GM12875 (cell line): ENCODE measurements at regions not wholly inside any gene's neighbourhood (a gene's known extent, or its start where the extent isn't known, plus 50 kb on each side); places are given as distances from the start of the nearest gene placed in this dataset.

Experiments used
- H3K4me3 ChIP-seq: one replicate; pipeline ENCODE4 v1.5.1; 2011; ENCODE audit warnings: low read depth, low read length, control low read depth
- TF ChIP-seq, protein P1 (sequence below): IDR thresholded peaks from 2 replicates; pipeline ENCODE4 v1.5.1; 2011; ENCODE audit warnings: low read depth, mild to moderate bottlenecking, control low read depth, inconsistent platforms, low read length, moderate library complexity, borderline replicate concordance; ENCODE audit not compliant: insufficient read depth

DNA sequence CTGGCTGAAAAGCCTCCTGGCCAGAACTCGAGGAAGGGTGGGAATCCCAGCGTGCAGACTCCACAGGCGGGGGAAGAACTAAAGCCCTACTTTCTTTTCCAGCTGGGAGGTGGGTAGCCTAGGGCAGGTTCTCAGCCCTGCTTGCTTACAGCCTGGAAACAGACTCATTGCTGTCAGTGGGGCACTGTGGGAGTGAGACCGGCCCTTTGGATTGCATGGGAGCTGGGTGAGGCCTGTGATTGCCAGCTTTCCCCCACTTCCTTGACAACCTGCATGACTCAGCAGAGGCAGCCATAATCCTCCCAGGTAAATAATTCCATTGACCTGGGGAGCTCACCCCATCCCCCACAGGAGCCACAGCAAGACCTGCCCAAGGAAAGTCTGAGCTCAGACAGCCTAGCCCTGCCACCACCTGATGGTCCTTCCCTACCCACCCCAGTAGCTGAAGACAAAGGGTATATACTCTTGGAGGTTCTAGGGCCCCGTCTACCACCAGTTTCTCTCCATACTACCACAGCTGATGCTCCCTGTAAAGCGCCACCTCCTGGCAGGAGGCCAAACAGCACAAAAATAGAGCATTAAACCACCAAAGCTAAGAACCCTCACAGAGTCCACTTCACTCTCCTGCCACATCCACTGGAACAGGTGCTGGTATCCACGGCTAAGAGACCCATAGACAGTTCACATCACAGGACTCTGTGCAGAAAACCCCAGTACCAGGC is 294.1 kb downstream of the SEC23A start:
- TF ChIP-seq, protein P1, sequence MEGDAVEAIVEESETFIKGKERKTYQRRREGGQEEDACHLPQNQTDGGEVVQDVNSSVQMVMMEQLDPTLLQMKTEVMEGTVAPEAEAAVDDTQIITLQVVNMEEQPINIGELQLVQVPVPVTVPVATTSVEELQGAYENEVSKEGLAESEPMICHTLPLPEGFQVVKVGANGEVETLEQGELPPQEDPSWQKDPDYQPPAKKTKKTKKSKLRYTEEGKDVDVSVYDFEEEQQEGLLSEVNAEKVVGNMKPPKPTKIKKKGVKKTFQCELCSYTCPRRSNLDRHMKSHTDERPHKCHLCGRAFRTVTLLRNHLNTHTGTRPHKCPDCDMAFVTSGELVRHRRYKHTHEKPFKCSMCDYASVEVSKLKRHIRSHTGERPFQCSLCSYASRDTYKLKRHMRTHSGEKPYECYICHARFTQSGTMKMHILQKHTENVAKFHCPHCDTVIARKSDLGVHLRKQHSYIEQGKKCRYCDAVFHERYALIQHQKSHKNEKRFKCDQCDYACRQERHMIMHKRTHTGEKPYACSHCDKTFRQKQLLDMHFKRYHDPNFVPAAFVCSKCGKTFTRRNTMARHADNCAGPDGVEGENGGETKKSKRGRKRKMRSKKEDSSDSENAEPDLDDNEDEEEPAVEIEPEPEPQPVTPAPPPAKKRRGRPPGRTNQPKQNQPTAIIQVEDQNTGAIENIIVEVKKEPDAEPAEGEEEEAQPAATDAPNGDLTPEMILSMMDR: no peak
- no peak overlapping the region for H3K4me3 ChIP-seq

DNA sequence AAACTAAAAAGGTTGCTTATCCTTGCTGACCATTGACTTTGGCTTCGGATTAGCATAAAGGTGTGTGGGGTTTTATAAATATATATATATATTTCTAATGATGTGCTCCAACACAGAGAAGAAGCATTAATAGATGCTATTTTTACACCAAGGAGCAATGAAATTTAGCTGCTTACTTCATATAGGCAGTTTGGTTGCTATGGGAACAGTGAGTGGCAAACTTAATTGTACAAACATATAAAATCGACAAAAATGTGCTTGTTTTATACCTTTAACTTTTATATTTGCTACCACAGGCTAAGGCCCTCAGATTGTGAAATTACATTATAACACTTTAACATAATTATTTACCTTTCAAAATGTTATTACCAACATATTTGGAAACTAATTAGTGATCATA is 303.4 kb downstream of the SEC23A start:
- TF ChIP-seq, protein P1: no peak
- H3K4me3 ChIP-seq: no peak overlapping the region

- H3K4me3 ChIP-seq: no peak overlapping the region
- TF ChIP-seq, protein P1: no peak
These were observed 308.4 kb downstream of the SEC23A start for GRCh38 chr14:38794677-38795076.

DNA sequence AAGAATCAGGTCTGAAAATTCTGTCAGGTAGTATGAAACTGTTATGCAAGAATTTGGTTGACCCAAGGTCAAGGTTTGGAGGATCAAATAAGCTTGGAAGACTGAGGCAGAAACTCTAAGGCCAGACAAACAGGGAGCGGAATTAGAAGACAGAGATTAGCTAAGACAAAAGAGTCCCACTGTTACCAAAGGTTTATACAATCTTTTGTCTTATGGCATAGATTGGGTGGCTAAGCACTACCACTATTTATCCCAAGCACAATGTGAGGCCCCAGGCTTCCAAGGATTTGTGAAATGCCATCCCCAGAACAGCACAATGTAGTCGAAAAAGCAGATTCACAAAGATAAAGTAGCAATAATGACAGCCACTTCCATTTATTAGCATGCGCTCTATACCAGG is 311.2 kb downstream of the SEC23A start:
- H3K4me3 ChIP-seq: no peak overlapping the region
- TF ChIP-seq, protein P1: no peak

DNA sequence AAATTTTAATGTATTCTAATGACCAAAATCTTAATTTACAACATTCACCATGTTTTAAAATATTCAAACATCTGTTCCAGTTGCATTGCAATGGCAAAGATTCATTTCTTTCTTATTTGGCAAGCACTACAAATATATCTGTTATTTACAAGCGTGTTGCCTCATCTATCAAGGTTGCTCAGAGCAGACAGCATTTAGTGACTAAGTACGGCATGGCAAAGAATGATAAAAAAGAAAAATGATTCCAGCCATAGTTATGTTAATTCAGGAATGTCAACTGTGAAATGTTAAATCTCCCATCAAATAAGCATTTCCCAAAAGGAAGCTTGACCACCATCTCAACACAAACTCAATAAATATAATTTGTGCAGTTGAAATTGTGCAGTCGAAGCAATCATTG is 312.1 kb downstream of the SEC23A start:
- TF ChIP-seq, protein P1: no peak
- H3K4me3 ChIP-seq: no peak overlapping the region

- H3K4me3 ChIP-seq: no peak overlapping the region
- TF ChIP-seq, protein P1: no peak
These were observed 313.2 kb downstream of the SEC23A start for GRCh38 chr14:38789805-38790204.

DNA sequence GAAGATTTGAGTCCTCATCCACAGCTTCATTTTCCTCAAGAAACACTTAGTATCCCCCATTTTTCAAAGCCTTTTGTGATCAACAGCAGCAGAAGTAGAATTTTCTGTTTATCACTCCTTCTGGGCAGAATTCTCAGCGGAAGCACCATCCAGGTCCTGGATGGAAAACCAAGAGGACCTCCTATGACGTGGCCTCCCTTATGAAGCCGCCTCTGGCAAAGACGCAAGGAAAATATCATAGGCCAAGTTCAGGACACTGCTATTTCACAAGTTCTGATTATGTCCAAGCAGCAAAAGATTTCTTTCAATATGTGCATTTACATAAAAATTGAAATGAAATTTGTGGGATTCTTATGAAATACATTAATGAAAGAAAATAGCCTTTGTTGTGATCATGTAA is 315.0 kb downstream of the SEC23A start:
- TF ChIP-seq, protein P1: no peak
- no peak overlapping the region for H3K4me3 ChIP-seq
